HepG2 (cell line): ENCODE measurements at regions not wholly inside any gene's neighbourhood (a gene's known extent, or its start where the extent isn't known, plus 50 kb on each side); places are given as distances from the start of the nearest gene placed in this dataset.

Source experiments
- ATAC-seq: fragments of 200-7000 bp; cut with Tn5 transposase; 3 replicates; pipeline ENCODE4 v1.9.1; 2020; ENCODE audit warnings: mild to moderate bottlenecking, moderate library complexity
- BruUV-seq: library from RNA; stranded (reverse); fragments of 400-500 nt; replicated peaks from 2 replicates; lab custom pipeline; 2021; lab: Mats Ljungman, UMichigan
- CTCF ChIA-PET: fragments of 300-600 bp; formaldehyde crosslinking; extraction: SDS; loops from one replicate; lab custom pipeline; 2021; ENCODE audit warnings: low total read pairs, inconsistent platforms, low intra/inter-chr PET ratio; lab: Yijun Ruan, JAX
- POLR2A ChIA-PET: fragments of 350-600 bp; sonication (Branson Sonifier 250); formaldehyde crosslinking; loops from one replicate; lab custom pipeline; 2020; ENCODE audit warnings: antibody characterized with exemption, inconsistent platforms; lab: Yijun Ruan, JAX
- DNase-seq: peaks from one replicate; pipeline ENCODE4 v3.0.0-alpha.2; 2015; ENCODE audit warnings: low spot score
- FAIRE-seq: peaks from 3 replicates; lab custom pipeline; 2011; peaks lifted over from hg19 to GRCh38; lab: Jason Lieb, UNC
- H2AFZ ChIP-seq: one replicate; pipeline ENCODE4 v1.6.1; 2011; ENCODE audit warnings: low read length, inconsistent platforms
- H3K27ac ChIP-seq: fragments of 300-600 bp; 3 replicates; pipeline ENCODE4 v1.8.0; 2011; ENCODE audit warnings: mixed run types, mild to moderate bottlenecking, mixed read lengths, low read length, inconsistent platforms; ENCODE audit not compliant: insufficient read depth; ENCODE audit errors: extremely low read length
- H3K27me3 ChIP-seq, 2 experiments: fragments of 200-600 bp in 1 of 2; 2 replicates in 1 of 2; 3 replicates in 1 of 2; pipeline versions ENCODE4 v1.6.0 to v1.8.0; 2011; ENCODE audit warnings: low read length in 2 of 2, mild to moderate bottlenecking in 2 of 2, moderate library complexity in 2 of 2, inconsistent platforms in 1 of 2; ENCODE audit not compliant: insufficient read depth in 2 of 2, control insufficient read depth in 1 of 2
- H3K36me3 ChIP-seq, 2 experiments: fragments of 200-600 bp in 1 of 2; replicated peaks in 1 of 2; 2 replicates in 1 of 2; 3 replicates in 1 of 2; pipeline versions ENCODE4 v1.5.1 to v1.8.0; 2011; ENCODE audit warnings: low read length in 2 of 2, inconsistent platforms in 1 of 2; ENCODE audit not compliant: insufficient read depth in 2 of 2, control insufficient read depth in 1 of 2
- H3K4me1 ChIP-seq: 2 replicates; pipeline ENCODE4 v1.5.1; 2012; ENCODE audit warnings: low read length, inconsistent platforms; ENCODE audit not compliant: insufficient read depth
- H3K4me2 ChIP-seq: 2 replicates; pipeline ENCODE4 v1.6.0; 2011; ENCODE audit warnings: low read depth, low read length, inconsistent platforms
- H3K4me3 ChIP-seq, 3 experiments: fragments of 200-600 bp in 1 of 3; sonication (generic), shearing (Covaris generic) in 1 of 3; replicated peaks in 1 of 3; 2 replicates each; pipeline ENCODE4 v1.5.1; 2011 to 2016; ENCODE audit warnings: low read length in 3 of 3, inconsistent platforms in 2 of 3, low read depth in 2 of 3, mild to moderate bottlenecking in 2 of 3, control low read depth in 1 of 3, mixed read lengths in 1 of 3; ENCODE audit not compliant: insufficient read depth in 1 of 3
- H3K79me2 ChIP-seq: one replicate; pipeline ENCODE4 v1.6.1; 2011; ENCODE audit warnings: low read length, inconsistent platforms; ENCODE audit not compliant: insufficient read depth
- H3K9ac ChIP-seq: 2 replicates; pipeline ENCODE4 v1.6.0; 2011; ENCODE audit warnings: mild to moderate bottlenecking, low read depth, low read length, inconsistent platforms; ENCODE audit not compliant: insufficient read depth
- H3K9me3 ChIP-seq: 2 replicates; pipeline ENCODE4 v1.5.1; 2012; ENCODE audit warnings: mild to moderate bottlenecking, low read length
- H4K20me1 ChIP-seq: 2 replicates; pipeline ENCODE4 v1.6.0; 2011; ENCODE audit warnings: inconsistent platforms, mild to moderate bottlenecking, low read length, moderate library complexity; ENCODE audit not compliant: insufficient read depth
- AHDC1 ChIP-seq: sonication (generic); formaldehyde crosslinking; IDR thresholded peaks from 2 replicates; pipeline ENCODE4 v1.5.1; 2020; ENCODE audit warnings: mild to moderate bottlenecking, missing genetic modification reagents, borderline replicate concordance
- CHD4 ChIP-seq: fragments of 200-600 bp; sonication (generic); IDR thresholded peaks from 2 replicates; pipeline ENCODE4 v1.7.0; 2017; ENCODE audit warnings: mild to moderate bottlenecking, low read length, borderline replicate concordance
- HOXA7 ChIP-seq: sonication (generic); formaldehyde crosslinking; IDR thresholded peaks from 2 replicates; pipeline ENCODE4 v1.8.1; 2022; ENCODE audit warnings: mild to moderate bottlenecking, missing genetic modification reagents, moderate library complexity
- KDM1A ChIP-seq: IDR thresholded peaks from 2 replicates; pipeline ENCODE4 v1.6.1; 2016; ENCODE audit warnings: missing compliant biosample characterization
- NKX3-1 ChIP-seq: sonication (generic); formaldehyde crosslinking; IDR thresholded peaks from 2 replicates; pipeline ENCODE4 v1.5.0; 2020; ENCODE audit warnings: missing genetic modification reagents
- PCBP2 ChIP-seq: fragments of 200-400 bp; formaldehyde crosslinking; optimal IDR thresholded peaks from 2 replicates; pipeline ENCODE3; 2018; ENCODE audit warnings: low read length, low read depth; ENCODE audit not compliant: poor library complexity, severe bottlenecking
- SYNCRIP ChIP-seq: fragments of 200-400 bp; formaldehyde crosslinking; IDR thresholded peaks from 2 replicates; pipeline ENCODE4 v1.6.1; 2018; ENCODE audit warnings: mild to moderate bottlenecking, low read depth, low read length; ENCODE audit not compliant: insufficient read depth
- ZC3H13 ChIP-seq: sonication (generic); formaldehyde crosslinking; IDR thresholded peaks from 2 replicates; pipeline ENCODE4 v1.8.1; 2023; ENCODE audit warnings: mild to moderate bottlenecking, missing genetic modification reagents, moderate library complexity
- ZC3H4 ChIP-seq: sonication (generic); formaldehyde crosslinking; IDR thresholded peaks from 2 replicates; pipeline ENCODE4 v1.4.0; 2020; ENCODE audit warnings: missing genetic modification reagents, borderline replicate concordance
- ZFP90 ChIP-seq: sonication (generic); formaldehyde crosslinking; IDR thresholded peaks from 2 replicates; pipeline ENCODE4 v1.8.0; 2022; ENCODE audit warnings: missing genetic modification reagents, mild to moderate bottlenecking, inconsistent platforms, borderline replicate concordance
- ZMAT5 ChIP-seq: sonication (generic); formaldehyde crosslinking; IDR thresholded peaks from 2 replicates; pipeline ENCODE4 v1.5.0; 2020; ENCODE audit warnings: mild to moderate bottlenecking, low read depth, missing genetic modification reagents, borderline replicate concordance
- ZNF543 ChIP-seq: sonication (generic); formaldehyde crosslinking; IDR thresholded peaks from 2 replicates; pipeline ENCODE4 v1.4.0; 2020; ENCODE audit warnings: mild to moderate bottlenecking, missing genetic modification reagents
- ZNF740 ChIP-seq: sonication (generic); formaldehyde crosslinking; IDR thresholded peaks from 2 replicates; pipeline ENCODE4 v1.4.0; 2020; ENCODE audit warnings: missing genetic modification reagents
- ZNF775 ChIP-seq: sonication (generic); formaldehyde crosslinking; IDR thresholded peaks from 2 replicates; pipeline ENCODE4 v1.4.0; 2020; ENCODE audit warnings: missing genetic modification reagents, mild to moderate bottlenecking, moderate library complexity, borderline replicate concordance
- ZNF883 ChIP-seq: sonication (generic); formaldehyde crosslinking; IDR thresholded peaks from 2 replicates; pipeline ENCODE4 v1.5.1; 2020; ENCODE audit warnings: mild to moderate bottlenecking, missing genetic modification reagents; ENCODE audit errors: not compliant biosample characterization
- WGBS: methylation state at CpG from one replicate; pipeline ENCODE4 v1.1.6; 2017; ENCODE audit warnings: low lambda C conversion rate; 5-methylcytosine and 5-hydroxymethylcytosine counted together
- in situ Hi-C: cut with HindIII; loops from 2 replicates; pipeline ENCODE4 v1.10.0; 2017; ENCODE audit warnings: low pct_unique_long_range_greater_than_20kb; ENCODE audit not compliant: extremely low pct_ligation_motif_present
- intact Hi-C: fragments of 100-400 bp; cut with micrococcal nuclease; formaldehyde crosslinking; loops from one replicate; pipeline ENCODE4 v1.10.0; 2022; ENCODE audit not compliant: unreplicated experiment
- TF ChIP-seq, protein P1 (sequence below): sonication (generic); formaldehyde crosslinking; IDR thresholded peaks from 2 replicates; pipeline ENCODE4 v1.8.1; 2023; ENCODE audit warnings: mild to moderate bottlenecking, missing genetic modification reagents, borderline replicate concordance
- TF ChIP-seq, protein P2 (sequence below): sonication (generic); formaldehyde crosslinking; IDR thresholded peaks from 2 replicates; pipeline ENCODE4 v1.4.0; 2020; ENCODE audit warnings: mild to moderate bottlenecking, low read depth, missing genetic modification reagents

GRCh38 chr1:88579598-88579997, 104.5 kb upstream of the PKN2 start:
- FAIRE-seq (no peak), DNase-seq (no peak)
- POLR2A ChIA-PET: no interaction called here
- TF ChIP-seq ZNF740 (CRISPR knock-in tag) (no peak), ZC3H13 (no peak), HOXA7 (CRISPR knock-in tag) (no peak), PCBP2 (no peak), KDM1A (CRISPR knock-in tag) (no peak), ZMAT5 (CRISPR knock-in tag) (no peak), ZFP90 (CRISPR knock-in tag) (no peak), ZNF775 (CRISPR knock-in tag) (no peak), NKX3-1 (CRISPR knock-in tag) (no peak), ZNF543 (CRISPR knock-in tag) (no peak), AHDC1 (CRISPR knock-in tag) (no peak), SYNCRIP (no peak), ZNF883 (no peak), CHD4 (no peak), ZC3H4 (CRISPR knock-in tag) (no peak)
- TF ChIP-seq, protein P1, sequence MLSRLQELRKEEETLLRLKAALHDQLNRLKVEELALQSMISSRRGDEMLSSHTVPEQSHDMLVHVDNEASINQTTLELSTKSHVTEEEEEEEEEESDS (CRISPR knock-in tag): no peak
- TF ChIP-seq, protein P2, sequence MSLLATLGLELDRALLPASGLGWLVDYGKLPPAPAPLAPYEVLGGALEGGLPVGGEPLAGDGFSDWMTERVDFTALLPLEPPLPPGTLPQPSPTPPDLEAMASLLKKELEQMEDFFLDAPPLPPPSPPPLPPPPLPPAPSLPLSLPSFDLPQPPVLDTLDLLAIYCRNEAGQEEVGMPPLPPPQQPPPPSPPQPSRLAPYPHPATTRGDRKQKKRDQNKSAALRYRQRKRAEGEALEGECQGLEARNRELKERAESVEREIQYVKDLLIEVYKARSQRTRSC (CRISPR knock-in tag): no peak

More at GRCh38 chr1:88579598-88579997, 104.5 kb upstream of the PKN2 start:
- Histone ChIP-seq H3K27me3 (no peaks in the 10 kb centered on the region), H3K36me3 (no peaks in the 10 kb centered on the region), H3K4me2 (no peak overlapping the region), H2AFZ (no peak overlapping the region), H4K20me1 (no peaks in the 10 kb centered on the region), H3K4me1 (no peaks in the 10 kb centered on the region), H3K9me3 (no peaks in the 10 kb centered on the region), H3K79me2 (no peaks in the 10 kb centered on the region), H3K9ac (no peak overlapping the region), H3K4me3 (no peak overlapping the region), H3K27ac (no peak overlapping the region)
- intact Hi-C loops (no loop called here), in situ Hi-C loops (no loop called here)
- no peak for ATAC-seq
- BruUV-seq: no TSS peak
- CTCF ChIA-PET: no interaction called here
- 20% methylated on average over 3 of the region's 3 CpGs for WGBS
